BLaER1 treated with 17β-estradiol and CSF1 and Interleukin-3, amounts not matched to agents 10 nM and 100 nM (cell line): ENCODE measurements at regions not wholly inside any gene's neighbourhood (a gene's known extent, or its start where the extent isn't known, plus 50 kb on each side); places are given as distances from the start of the nearest gene placed in this dataset.
A peak's percentile ranks its signal among the peaks of the same experiment; 100 is the strongest.

Source experiments
- H3K27ac ChIP-seq, 11 experiments: shearing (Covaris generic); formaldehyde crosslinking; 2 replicates each; pipeline ENCODE4 v1.8.1; 2022
- H3K27me3 ChIP-seq, 11 experiments: shearing (Covaris generic); formaldehyde crosslinking; 2 replicates each; pipeline ENCODE4 v1.8.1; 2022
- H3K36me3 ChIP-seq, 11 experiments: shearing (Covaris generic); formaldehyde crosslinking; 2 replicates each; pipeline ENCODE4 v1.8.1; 2022
- H3K4me1 ChIP-seq, 10 experiments: shearing (Covaris generic); formaldehyde crosslinking; 2 replicates each; pipeline ENCODE4 v1.8.1; 2022
- H3K4me2 ChIP-seq, 11 experiments: shearing (Covaris generic); formaldehyde crosslinking; 2 replicates each; pipeline ENCODE4 v1.8.1; 2022
- H3K4me3 ChIP-seq, 10 experiments: shearing (Covaris generic); formaldehyde crosslinking; 2 replicates each; pipeline ENCODE4 v1.8.1; 2022
- H3K9ac ChIP-seq, 11 experiments: shearing (Covaris generic); formaldehyde crosslinking; 2 replicates each; pipeline ENCODE4 v1.8.1; 2022
- H3K9me3 ChIP-seq, 11 experiments: shearing (Covaris generic); formaldehyde crosslinking; replicated peaks in 1 of 11; 2 replicates each; pipeline ENCODE4 v1.8.1; 2022
- H4K20me1 ChIP-seq, 11 experiments: shearing (Covaris generic); formaldehyde crosslinking; 2 replicates each; pipeline ENCODE4 v1.8.1; 2022
- Cebpa-rat ChIP-seq, 11 experiments: shearing (Covaris generic); IDR thresholded peaks; 2 replicates each; pipeline ENCODE4 v1.8.1; 2022

DNA sequence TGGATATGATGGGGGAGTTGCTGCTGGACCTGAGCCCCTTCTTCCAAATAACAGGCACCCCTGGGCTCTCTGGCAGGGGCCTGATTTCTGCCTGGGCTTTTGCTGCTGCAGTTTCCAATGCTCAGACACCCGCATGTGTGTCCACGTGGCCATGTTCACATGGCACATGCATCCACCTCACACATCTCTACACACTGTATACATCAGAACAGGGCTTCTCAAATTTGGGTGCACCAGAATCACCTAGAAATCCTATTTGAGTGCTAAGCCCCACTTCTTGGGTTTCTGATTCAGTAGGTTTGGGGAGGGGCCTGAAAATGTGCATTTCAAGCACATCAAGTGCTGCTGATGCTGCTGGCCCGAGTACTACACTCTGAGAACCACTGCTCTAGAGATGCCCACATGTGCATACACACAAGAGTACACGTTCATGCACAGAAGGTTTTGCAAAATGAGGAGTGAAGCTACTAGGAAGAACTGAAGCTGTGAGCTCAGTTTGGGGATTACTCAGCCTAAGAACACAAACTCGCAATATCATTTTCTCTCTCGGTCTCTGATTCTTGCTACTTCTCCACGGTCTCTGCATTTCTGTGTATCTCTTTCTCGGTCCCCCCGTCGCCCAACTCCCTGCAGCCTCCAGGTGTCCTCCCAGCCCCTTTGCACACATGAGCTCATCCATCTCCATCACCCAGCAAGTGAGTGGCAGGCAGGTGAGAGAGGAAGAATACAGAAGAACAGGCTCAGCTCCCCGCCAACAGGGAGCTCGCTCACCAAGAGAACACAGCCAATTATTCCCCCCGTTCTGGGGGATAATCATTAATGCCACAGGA, 97.0 kb downstream of the PCDH1 start:
- Histone ChIP-seq H3K4me3 (no peak overlapping the region), H3K27me3 (no peaks in the 10 kb centered on the region), H3K4me1 (peaks cover 25 to 61% (median 44%) of the 10 kb centered on the region in 10 experiments), H3K27ac (peak overlapping the region in 4 of 11 experiments; percentile 67 to 78 (median 74); a peak in 8 of 22 replicates), H3K36me3 (no peaks in the 10 kb centered on the region), H3K9me3 (no peaks in the 10 kb centered on the region), H3K9ac (peak overlapping the region in 4 of 11 experiments; percentile 8 to 63 (median 48); a peak in 4 of 22 replicates), H4K20me1 (peaks cover 0 to 6% (median 0%) of the 10 kb centered on the region in 11 experiments; a peak in 2 of 22 replicates), H3K4me2 (peak overlapping the region in 8 of 11 experiments; percentile 47 to 87 (median 79); a peak in 16 of 22 replicates)
- TF ChIP-seq Cebpa-rat (IDR thresholded peaks at IDR 0.05): no peak

DNA sequence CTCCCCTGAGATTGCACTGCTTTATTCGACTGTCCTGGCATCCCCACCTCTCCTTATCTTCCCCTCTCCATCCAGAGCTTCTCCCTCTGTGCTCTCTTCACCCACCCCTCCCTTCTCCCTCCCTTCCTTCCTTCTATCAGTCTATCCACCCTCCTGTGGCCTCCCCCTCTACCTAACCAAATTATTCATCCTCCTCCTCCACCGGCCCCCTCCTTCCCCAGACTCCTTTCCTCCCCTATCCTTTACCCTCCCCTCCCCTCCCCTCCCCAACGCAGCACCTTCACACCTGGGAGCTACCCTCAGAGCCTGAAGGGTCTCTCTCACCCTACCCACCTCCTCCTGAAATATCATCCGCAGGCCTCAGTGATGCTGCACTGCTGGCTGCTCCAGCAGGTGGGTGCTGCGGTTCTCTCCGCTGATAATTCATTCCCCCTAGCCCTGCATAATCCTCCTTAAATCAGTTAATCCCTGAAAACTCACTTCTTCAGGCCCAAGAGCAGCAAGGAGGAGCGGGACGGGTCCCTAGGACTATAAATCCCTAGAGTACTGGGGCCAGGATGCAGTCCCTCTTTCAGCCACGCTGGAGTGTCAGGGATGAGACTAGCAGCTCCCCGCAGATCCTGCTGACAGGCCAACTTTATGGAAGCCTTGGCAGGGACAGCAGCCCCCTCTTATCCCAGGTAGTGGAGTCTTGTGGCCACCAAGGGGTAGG, 97.8 kb downstream of the PCDH1 start:
- H3K4me1 ChIP-seq: peaks cover 25 to 61% (median 44%) of the 10 kb centered on the region in 10 experiments

DNA sequence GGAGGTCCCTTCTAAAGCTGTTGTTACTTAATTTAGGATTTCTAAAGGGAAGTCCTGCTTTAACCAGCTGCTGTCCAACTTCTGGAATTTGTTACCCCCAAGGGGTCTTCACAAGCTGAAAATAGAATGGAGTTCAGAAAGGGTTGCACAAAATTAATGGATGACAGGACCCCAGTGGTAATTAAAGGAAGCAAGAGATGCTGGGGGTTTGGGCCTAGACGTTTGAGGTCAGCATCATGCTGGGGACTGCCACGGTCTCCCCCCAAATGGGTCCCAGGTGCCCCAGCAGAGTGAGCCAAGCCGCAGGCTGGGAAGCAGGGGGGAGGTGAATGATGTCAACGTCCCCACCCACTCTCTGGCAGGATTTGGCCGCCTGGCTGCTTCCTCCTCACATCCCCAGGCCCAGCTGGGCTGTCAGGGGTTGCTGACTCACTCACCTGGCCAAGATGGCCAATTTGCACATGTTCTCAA, 97.5 kb upstream of the ARAP3 start:
- peak overlapping the region; percentile 70 to 87 (median 78) for H3K4me2 ChIP-seq
- H3K27me3 ChIP-seq: no peaks in the 10 kb centered on the region
- peak overlapping the region in 6 of 11 experiments; percentile 11 to 78 (median 68); a peak in 10 of 22 replicates for H3K27ac ChIP-seq
- peak overlapping the region in 4 of 11 experiments; percentile 40 to 64 (median 53); a peak in 8 of 22 replicates for H3K9ac ChIP-seq
- no peaks in the 10 kb centered on the region for H3K9me3 ChIP-seq
- H3K4me3 ChIP-seq: no peak overlapping the region
- peaks cover 0 to 6% (median 0%) of the 10 kb centered on the region in 11 experiments; a peak in 2 of 22 replicates for H4K20me1 ChIP-seq
- H3K36me3 ChIP-seq: no peaks in the 10 kb centered on the region
- TF ChIP-seq Cebpa-rat (IDR thresholded peaks at IDR 0.05): peak in 1 of 11 experiments; percentile 42; a peak in 1 of 22 replicates
- H3K4me1 ChIP-seq: peaks cover 25 to 62% (median 44%) of the 10 kb centered on the region in 10 experiments

More for the DNA sequence above, 97.8 kb downstream of the PCDH1 start:
- peaks cover 0 to 6% (median 0%) of the 10 kb centered on the region in 11 experiments; a peak in 2 of 22 replicates for H4K20me1 ChIP-seq
- H3K27me3 ChIP-seq: no peaks in the 10 kb centered on the region
- peak overlapping the region; percentile 70 to 87 (median 78); a peak in 21 of 22 replicates for H3K4me2 ChIP-seq
- H3K9me3 ChIP-seq: no peaks in the 10 kb centered on the region
- H3K9ac ChIP-seq: peak overlapping the region in 4 of 11 experiments; percentile 40 to 64 (median 53); a peak in 6 of 22 replicates
- H3K36me3 ChIP-seq: no peaks in the 10 kb centered on the region
- peak overlapping the region in 4 of 11 experiments; percentile 67 to 78 (median 74); a peak in 9 of 22 replicates for H3K27ac ChIP-seq
- no peak for TF ChIP-seq Cebpa-rat (IDR thresholded peaks at IDR 0.05)
- H3K4me3 ChIP-seq: no peak overlapping the region

DNA sequence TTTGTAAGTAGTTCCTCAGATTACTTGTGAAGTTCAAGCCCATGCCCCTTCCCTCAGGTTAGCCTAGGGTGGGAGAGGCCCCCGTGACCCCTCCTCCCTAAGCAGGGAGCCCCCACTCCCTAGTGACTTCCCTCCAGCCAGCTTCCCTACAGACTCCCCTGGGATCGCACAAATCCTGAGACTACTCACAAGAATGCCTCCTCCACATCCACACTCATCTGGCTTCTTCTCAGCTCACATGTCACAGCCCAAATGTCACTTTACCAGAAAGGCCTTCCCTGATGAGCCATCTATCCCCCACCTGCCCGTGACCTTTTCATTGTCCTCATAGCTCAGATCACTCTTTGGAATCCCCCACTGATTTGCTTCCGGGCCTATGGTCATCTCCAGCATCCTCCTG, 96.7 kb upstream of the ARAP3 start:
- peak overlapping the region in 4 of 11 experiments; percentile 40 to 63 (median 46); a peak in 7 of 22 replicates for H3K9ac ChIP-seq
- no peak for TF ChIP-seq Cebpa-rat (IDR thresholded peaks at IDR 0.05)
- H3K27me3 ChIP-seq: no peaks in the 10 kb centered on the region
- peak overlapping the region in 6 of 11 experiments; percentile 11 to 78 (median 68); a peak in 10 of 22 replicates for H3K27ac ChIP-seq
- H3K4me3 ChIP-seq: no peak overlapping the region; a peak in 1 of 20 replicates
- H3K9me3 ChIP-seq: no peaks in the 10 kb centered on the region
- peaks cover 25 to 67% (median 44%) of the 10 kb centered on the region in 10 experiments for H3K4me1 ChIP-seq
- peak overlapping the region; percentile 70 to 87 (median 78) for H3K4me2 ChIP-seq
- H4K20me1 ChIP-seq: peaks cover 0 to 5% (median 0%) of the 10 kb centered on the region in 11 experiments; a peak in 2 of 22 replicates
- H3K36me3 ChIP-seq: no peaks in the 10 kb centered on the region

DNA sequence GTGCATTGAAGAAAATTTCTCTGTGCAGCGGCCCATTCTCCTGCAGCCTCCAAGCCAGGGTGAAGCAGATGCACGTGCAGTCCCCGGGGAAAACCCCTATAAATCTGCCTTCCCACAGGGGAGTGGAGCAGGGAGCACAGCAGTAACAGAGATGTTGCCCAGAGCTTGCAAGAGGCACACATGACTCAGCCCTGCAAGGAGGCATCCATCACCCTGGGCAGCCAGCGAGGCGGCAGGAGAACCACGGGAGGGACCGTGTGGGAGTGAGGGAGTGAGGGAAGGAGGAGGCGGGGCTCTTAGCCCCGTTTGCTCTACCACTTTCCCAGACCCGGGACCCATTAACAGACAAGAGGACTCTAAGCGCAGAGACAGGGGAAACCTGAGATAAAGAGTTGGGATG, 96.2 kb upstream of the ARAP3 start:
- peak overlapping the region in 5 of 11 experiments; percentile 11 to 78 (median 69); a peak in 9 of 22 replicates for H3K27ac ChIP-seq

DNA sequence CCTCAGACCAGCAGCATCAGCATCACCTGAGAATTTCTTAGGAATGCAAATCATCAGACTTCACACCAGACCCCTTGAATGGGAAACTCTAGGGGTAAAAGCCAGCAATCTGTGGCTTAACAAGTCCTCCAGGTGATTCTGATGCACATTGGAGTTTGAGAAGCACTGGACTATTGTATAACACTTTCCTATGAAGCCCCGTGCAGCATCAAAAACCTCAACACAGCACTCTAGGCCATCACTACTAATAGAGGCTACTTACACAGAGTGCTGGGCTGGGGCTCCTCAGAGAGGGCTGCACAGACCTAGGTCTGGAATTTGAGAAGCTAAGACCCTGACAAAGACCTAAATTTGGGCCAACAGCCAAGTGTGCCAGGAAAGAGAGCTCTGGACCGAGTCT, 95.7 kb upstream of the ARAP3 start:
- Histone ChIP-seq H4K20me1 (peaks cover 0 to 6% (median 0%) of the 10 kb centered on the region in 11 experiments; a peak in 2 of 22 replicates), H3K36me3 (no peaks in the 10 kb centered on the region), H3K27me3 (no peaks in the 10 kb centered on the region), H3K27ac (peak overlapping the region in 2 of 11 experiments; percentile 69 to 78; a peak in 2 of 22 replicates), H3K9ac (0 out of 22 replicates have a peak overlapping the region, but pooled peaks of 1 of the 11 experiments have one; percentile 3), H3K4me1 (peaks cover 25 to 57% (median 44%) of the 10 kb centered on the region in 10 experiments), H3K4me2 (peak overlapping the region; percentile 70 to 87 (median 78); a peak in 18 of 22 replicates), H3K4me3 (no peak overlapping the region), H3K9me3 (no peaks in the 10 kb centered on the region)
- TF ChIP-seq Cebpa-rat (IDR thresholded peaks at IDR 0.05): no peak

More for the DNA sequence above, 96.2 kb upstream of the ARAP3 start:
- Histone ChIP-seq H3K9me3 (no peaks in the 10 kb centered on the region), H4K20me1 (peaks cover 0 to 5% (median 0%) of the 10 kb centered on the region in 11 experiments; a peak in 2 of 22 replicates), H3K36me3 (no peaks in the 10 kb centered on the region), H3K27me3 (no peaks in the 10 kb centered on the region), H3K4me2 (peak overlapping the region; percentile 70 to 87 (median 78)), H3K9ac (peak overlapping the region in 4 of 11 experiments; percentile 40 to 63 (median 46); a peak in 7 of 22 replicates), H3K4me3 (no peak overlapping the region), H3K4me1 (peaks cover 25 to 62% (median 44%) of the 10 kb centered on the region in 10 experiments)
- no peak for TF ChIP-seq Cebpa-rat (IDR thresholded peaks at IDR 0.05)

DNA sequence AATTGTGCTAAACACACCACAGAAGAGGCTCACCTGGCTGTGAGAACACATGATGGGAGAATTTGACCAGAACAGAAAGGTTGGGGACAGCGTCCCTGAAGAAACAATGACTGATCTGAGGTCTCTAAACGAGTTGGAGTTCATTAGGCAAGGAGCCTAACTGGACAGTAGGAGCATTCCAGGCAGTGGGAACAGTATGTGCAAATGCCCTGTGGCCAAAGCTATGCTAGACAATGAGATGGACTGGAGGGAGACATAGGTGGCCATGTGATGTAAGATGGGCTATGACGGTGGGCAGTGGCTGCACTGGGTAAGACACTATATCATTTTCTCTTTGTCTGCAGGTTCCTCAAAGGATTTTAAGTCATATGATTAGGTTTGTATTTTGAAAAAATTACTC, 95.1 kb upstream of the ARAP3 start:
- H4K20me1 ChIP-seq: peaks cover 0 to 7% (median 0%) of the 10 kb centered on the region in 11 experiments; a peak in 2 of 22 replicates
- no peak overlapping the region for H3K4me2 ChIP-seq
- TF ChIP-seq Cebpa-rat (IDR thresholded peaks at IDR 0.05): no peak
- no peaks in the 10 kb centered on the region for H3K27me3 ChIP-seq
- H3K9ac ChIP-seq: no peak overlapping the region
- H3K27ac ChIP-seq: no peak overlapping the region
- no peaks in the 10 kb centered on the region for H3K36me3 ChIP-seq
- H3K4me3 ChIP-seq: no peak overlapping the region
- H3K9me3 ChIP-seq: no peaks in the 10 kb centered on the region
- peaks cover 25 to 54% (median 44%) of the 10 kb centered on the region in 10 experiments for H3K4me1 ChIP-seq
